ENCODE measurements at regions not wholly inside any gene's neighbourhood (a gene's known extent, or its start where the extent isn't known, plus 50 kb on each side); places are given as distances from the start of the nearest gene placed in this dataset.

DNA sequence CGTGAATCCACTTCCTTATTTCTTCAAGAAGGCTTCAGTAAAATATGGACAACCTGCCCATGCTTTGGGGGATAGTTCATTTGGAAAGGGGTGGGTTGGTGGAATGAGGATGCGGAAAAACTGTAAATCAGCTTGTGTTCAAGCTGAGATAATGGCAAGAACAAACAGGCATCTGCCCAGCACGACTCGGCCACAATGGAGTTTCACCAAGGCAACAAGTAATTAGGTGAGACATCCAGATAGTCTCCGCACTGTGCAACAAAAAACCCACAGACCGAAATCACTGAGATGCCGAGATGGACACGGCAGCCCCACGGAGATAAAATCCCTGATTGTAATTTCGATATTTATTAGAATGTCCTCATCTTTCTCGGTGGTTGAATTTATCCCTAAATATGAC lies 455.2 kb downstream of the AJAP1 start:
- H3K27ac ChIP-seq (ENCODE audit: insufficient read depth, low read depth, low read length, poor library complexity, severe bottlenecking) = no peak overlapping the region

DNA sequence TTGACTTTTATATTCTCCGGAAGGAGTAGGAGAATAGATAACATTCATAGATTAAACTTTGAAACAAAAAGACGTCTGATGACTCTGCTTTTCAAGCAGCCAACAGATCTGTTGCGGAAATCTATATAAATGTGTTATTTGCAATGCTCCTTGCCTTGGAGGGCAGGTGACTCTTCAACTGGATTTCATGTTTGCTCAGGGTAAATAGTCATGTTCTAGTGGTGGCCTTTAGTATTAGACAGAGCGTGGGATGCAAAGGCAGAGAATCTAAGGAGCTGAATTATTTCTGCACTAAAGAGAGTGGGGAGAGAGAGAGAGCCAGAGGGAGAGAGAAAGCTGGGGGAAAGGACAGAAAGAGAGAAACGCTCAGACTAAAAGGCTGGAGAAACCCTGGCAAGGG lies 454.3 kb downstream of the AJAP1 start:
- Histone ChIP-seq H3K27me3 (ENCODE audit: control insufficient read depth, insufficient read depth, low read length, poor library complexity, severe bottlenecking) (no peaks in the 10 kb centered on the region), H3K4me3 (ENCODE audit: insufficient read depth, low read depth, low read length) (no peak overlapping the region), H3K36me3 (ENCODE audit: control insufficient read depth, insufficient read depth, low read length) (no peaks in the 10 kb centered on the region), H3K27ac (ENCODE audit: insufficient read depth, low read depth, low read length, poor library complexity, severe bottlenecking) (no peak overlapping the region), H3K9me3 (ENCODE audit: control insufficient read depth, low read length) (no peaks in the 10 kb centered on the region), H3K4me1 (ENCODE audit: control insufficient read depth, insufficient read depth, low read length) (no peaks in the 10 kb centered on the region)
- WGBS, 2 experiments = 91 to 95% methylated on average over 5 of the region's 5 CpGs

More for the DNA sequence above, 455.2 kb downstream of the AJAP1 start:
- Histone ChIP-seq H3K27me3 (ENCODE audit: control insufficient read depth, insufficient read depth, low read length, poor library complexity, severe bottlenecking) (no peaks in the 10 kb centered on the region), H3K36me3 (ENCODE audit: control insufficient read depth, insufficient read depth, low read length) (no peaks in the 10 kb centered on the region), H3K4me3 (ENCODE audit: insufficient read depth, low read depth, low read length) (no peak overlapping the region), H3K9me3 (ENCODE audit: control insufficient read depth, low read length) (no peaks in the 10 kb centered on the region), H3K4me1 (ENCODE audit: control insufficient read depth, insufficient read depth, low read length) (no peaks in the 10 kb centered on the region)
- WGBS, 2 experiments = 84 to 85% methylated on average over 10 of the region's 11 CpGs

DNA sequence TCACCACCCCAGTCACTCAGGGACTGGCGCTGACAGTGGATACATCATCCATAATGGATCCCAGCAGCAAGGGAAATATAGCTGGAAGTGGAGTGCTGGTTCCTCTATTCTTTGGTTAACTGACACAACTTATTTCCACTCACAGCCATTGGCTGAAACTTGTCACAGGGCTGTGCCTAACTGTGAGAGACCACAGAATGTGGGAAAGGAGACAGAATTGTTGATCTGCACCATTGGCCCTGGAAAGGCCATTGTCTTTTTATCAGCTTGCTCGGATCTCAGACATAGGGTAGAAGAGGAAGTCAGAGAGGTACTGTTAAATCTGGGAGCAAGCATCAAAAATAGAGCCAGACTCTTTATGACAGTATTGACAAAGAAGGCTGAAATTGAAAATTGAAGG lies 451.3 kb downstream of the AJAP1 start:
- Histone ChIP-seq H3K27ac (ENCODE audit: insufficient read depth, low read depth, low read length, poor library complexity, severe bottlenecking) (no peak overlapping the region), H3K27me3 (ENCODE audit: control insufficient read depth, insufficient read depth, low read length, poor library complexity, severe bottlenecking) (no peaks in the 10 kb centered on the region), H3K36me3 (ENCODE audit: control insufficient read depth, insufficient read depth, low read length) (no peaks in the 10 kb centered on the region), H3K4me3 (ENCODE audit: insufficient read depth, low read depth, low read length) (no peak overlapping the region), H3K9me3 (ENCODE audit: control insufficient read depth, low read length) (no peaks in the 10 kb centered on the region), H3K4me1 (ENCODE audit: control insufficient read depth, insufficient read depth, low read length) (no peaks in the 10 kb centered on the region)
- WGBS, 2 experiments = 89 to 93% methylated on average over 1 to 2 of the region's 2 CpGs

GRCh38 chr1:5099558-5099957 lies 445.1 kb downstream of the AJAP1 start:
- 40 to 59% methylated on average over 2 of the region's 2 CpGs for WGBS, 2 experiments
- no peaks in the 10 kb centered on the region for H3K36me3 ChIP-seq (ENCODE audit: control insufficient read depth, insufficient read depth, low read length)
- no peaks in the 10 kb centered on the region for H3K9me3 ChIP-seq (ENCODE audit: control insufficient read depth, low read length)
- H3K4me3 ChIP-seq (ENCODE audit: insufficient read depth, low read depth, low read length) = no peak overlapping the region
- H3K27me3 ChIP-seq (ENCODE audit: control insufficient read depth, insufficient read depth, low read length, poor library complexity, severe bottlenecking) = no peaks in the 10 kb centered on the region
- no peak overlapping the region for H3K27ac ChIP-seq (ENCODE audit: insufficient read depth, low read depth, low read length, poor library complexity, severe bottlenecking)
- H3K4me1 ChIP-seq (ENCODE audit: control insufficient read depth, insufficient read depth, low read length) = no peaks in the 10 kb centered on the region

DNA sequence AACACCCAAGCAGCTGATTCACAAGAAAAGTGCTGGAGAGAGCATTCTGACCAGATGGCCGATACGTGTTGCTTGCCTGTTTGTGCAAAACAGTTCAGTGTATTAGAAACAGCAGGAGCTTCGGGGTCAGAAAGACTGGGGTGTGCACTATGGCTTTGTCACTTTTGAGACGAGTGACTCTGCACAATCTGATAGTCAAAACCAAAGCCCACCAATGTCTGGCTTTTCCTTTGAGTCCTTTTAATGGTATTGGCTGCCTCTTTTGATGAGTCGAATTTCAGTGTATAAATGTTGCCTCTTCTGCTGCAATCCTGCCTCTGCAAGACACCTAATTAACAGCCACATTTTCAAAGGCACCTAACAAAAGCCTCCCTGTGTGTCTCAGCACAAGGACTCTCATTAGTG lies 444.6 kb downstream of the AJAP1 start:
- no peaks in the 10 kb centered on the region for H3K9me3 ChIP-seq (ENCODE audit: control insufficient read depth, low read length)
- 78 to 80% methylated on average over 5 of the region's 5 CpGs for WGBS, 2 experiments
- no peak overlapping the region for H3K4me3 ChIP-seq (ENCODE audit: insufficient read depth, low read depth, low read length)
- no peaks in the 10 kb centered on the region for H3K27me3 ChIP-seq (ENCODE audit: control insufficient read depth, insufficient read depth, low read length, poor library complexity, severe bottlenecking)
- H3K4me1 ChIP-seq (ENCODE audit: control insufficient read depth, insufficient read depth, low read length) = no peaks in the 10 kb centered on the region
- no peaks in the 10 kb centered on the region for H3K36me3 ChIP-seq (ENCODE audit: control insufficient read depth, insufficient read depth, low read length)
- H3K27ac ChIP-seq (ENCODE audit: insufficient read depth, low read depth, low read length, poor library complexity, severe bottlenecking) = no peak overlapping the region

DNA sequence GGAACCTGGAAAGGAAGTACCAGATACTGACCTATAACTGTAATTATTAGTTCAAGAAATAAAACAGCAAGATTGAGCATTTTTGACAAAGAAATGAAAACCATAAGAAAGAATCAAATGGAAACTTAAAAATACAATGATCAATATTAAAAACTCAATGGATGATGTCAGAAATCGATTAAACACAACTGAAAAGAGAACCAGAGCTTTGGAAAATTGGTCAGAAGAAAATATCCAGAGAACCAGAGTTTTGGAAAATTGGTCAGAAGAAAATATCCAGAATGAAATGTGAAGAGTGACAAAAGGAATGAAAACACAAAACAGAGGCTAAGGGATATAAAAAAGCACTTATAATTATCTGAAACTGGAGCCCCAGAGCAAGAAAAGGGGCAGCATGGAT lies 438.6 kb downstream of the AJAP1 start:
- H3K27me3 ChIP-seq (ENCODE audit: control insufficient read depth, insufficient read depth, low read length, poor library complexity, severe bottlenecking) = no peaks in the 10 kb centered on the region
- no peak overlapping the region for H3K27ac ChIP-seq (ENCODE audit: insufficient read depth, low read depth, low read length, poor library complexity, severe bottlenecking)
- H3K9me3 ChIP-seq (ENCODE audit: control insufficient read depth, low read length) = peaks cover 5% of the 10 kb centered on the region
- H3K4me1 ChIP-seq (ENCODE audit: control insufficient read depth, insufficient read depth, low read length) = no peaks in the 10 kb centered on the region
- WGBS, 2 experiments = 86 to 91% methylated on average over 1 of the region's 1 CpG
- H3K36me3 ChIP-seq (ENCODE audit: control insufficient read depth, insufficient read depth, low read length) = no peaks in the 10 kb centered on the region
- H3K4me3 ChIP-seq (ENCODE audit: insufficient read depth, low read depth, low read length) = no peak overlapping the region

- WGBS, 2 experiments = 92 to 94% methylated on average over 4 of the region's 4 CpGs
- no peaks in the 10 kb centered on the region for H3K9me3 ChIP-seq (ENCODE audit: control insufficient read depth, low read length)
- no peak overlapping the region for H3K4me3 ChIP-seq (ENCODE audit: insufficient read depth, low read depth, low read length)
- H3K27me3 ChIP-seq (ENCODE audit: control insufficient read depth, insufficient read depth, low read length, poor library complexity, severe bottlenecking) = no peaks in the 10 kb centered on the region
- H3K36me3 ChIP-seq (ENCODE audit: control insufficient read depth, insufficient read depth, low read length) = no peaks in the 10 kb centered on the region
- H3K27ac ChIP-seq (ENCODE audit: insufficient read depth, low read depth, low read length, poor library complexity, severe bottlenecking) = no peak overlapping the region
- H3K4me1 ChIP-seq (ENCODE audit: control insufficient read depth, insufficient read depth, low read length) = no peaks in the 10 kb centered on the region
These were observed 430.3 kb downstream of the AJAP1 start for GRCh38 chr1:5084676-5085075.

GRCh38 chr1:5067246-5067645 lies 412.8 kb downstream of the AJAP1 start:
- Histone ChIP-seq H3K27me3 (ENCODE audit: control insufficient read depth, insufficient read depth, low read length, poor library complexity, severe bottlenecking) (no peaks in the 10 kb centered on the region), H3K27ac (ENCODE audit: insufficient read depth, low read depth, low read length, poor library complexity, severe bottlenecking) (no peak overlapping the region), H3K36me3 (ENCODE audit: control insufficient read depth, insufficient read depth, low read length) (no peaks in the 10 kb centered on the region), H3K9me3 (ENCODE audit: control insufficient read depth, low read length) (no peaks in the 10 kb centered on the region), H3K4me3 (ENCODE audit: insufficient read depth, low read depth, low read length) (no peak overlapping the region), H3K4me1 (ENCODE audit: control insufficient read depth, insufficient read depth, low read length) (no peaks in the 10 kb centered on the region)
- WGBS, 2 experiments = 63 to 70% methylated on average over 1 of the region's 1 CpG

DNA sequence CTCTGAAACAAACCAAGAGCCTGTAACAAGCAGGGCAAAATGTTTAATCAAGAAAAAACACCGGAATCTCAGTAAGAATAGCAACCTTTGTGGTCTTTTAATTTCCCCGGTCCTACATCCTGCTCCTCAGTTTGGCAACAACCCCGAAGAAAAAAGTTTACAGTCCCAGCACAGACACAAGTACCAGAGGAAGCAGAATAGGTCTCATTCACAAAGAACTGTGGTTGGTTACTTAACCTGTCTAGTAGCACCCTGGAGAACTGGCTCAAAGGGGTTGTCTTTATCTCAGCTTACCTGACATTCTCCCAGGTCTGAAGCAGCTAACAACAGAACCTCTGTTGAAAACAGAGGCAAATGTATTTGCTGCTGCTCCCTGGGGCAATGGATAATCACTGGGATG lies 399.3 kb downstream of the AJAP1 start:
- WGBS, 2 experiments = 70 to 73% methylated on average over 3 of the region's 3 CpGs

GRCh38 chr1:5029136-5029535 lies 374.7 kb downstream of the AJAP1 start:
- no peaks in the 10 kb centered on the region for H3K9me3 ChIP-seq (ENCODE audit: control insufficient read depth, low read length)
- H3K27ac ChIP-seq (ENCODE audit: insufficient read depth, low read depth, low read length, poor library complexity, severe bottlenecking) = no peak overlapping the region
- H3K36me3 ChIP-seq (ENCODE audit: control insufficient read depth, insufficient read depth, low read length) = no peaks in the 10 kb centered on the region
- WGBS, 2 experiments = 90 to 100% methylated on average over 1 to 2 of the region's 2 CpGs
- no peaks in the 10 kb centered on the region for H3K27me3 ChIP-seq (ENCODE audit: control insufficient read depth, insufficient read depth, low read length, poor library complexity, severe bottlenecking)
- H3K4me3 ChIP-seq (ENCODE audit: insufficient read depth, low read depth, low read length) = no peak overlapping the region
- no peaks in the 10 kb centered on the region for H3K4me1 ChIP-seq (ENCODE audit: control insufficient read depth, insufficient read depth, low read length)

More for the DNA sequence above, 399.3 kb downstream of the AJAP1 start:
- H3K36me3 ChIP-seq (ENCODE audit: control insufficient read depth, insufficient read depth, low read length) = no peaks in the 10 kb centered on the region
- H3K27ac ChIP-seq (ENCODE audit: insufficient read depth, low read depth, low read length, poor library complexity, severe bottlenecking) = no peak overlapping the region
- H3K9me3 ChIP-seq (ENCODE audit: control insufficient read depth, low read length) = peaks cover 2% of the 10 kb centered on the region
- no peak overlapping the region for H3K4me3 ChIP-seq (ENCODE audit: insufficient read depth, low read depth, low read length)
- peaks cover 7% of the 10 kb centered on the region for H3K4me1 ChIP-seq (ENCODE audit: control insufficient read depth, insufficient read depth, low read length)
- H3K27me3 ChIP-seq (ENCODE audit: control insufficient read depth, insufficient read depth, low read length, poor library complexity, severe bottlenecking) = no peaks in the 10 kb centered on the region

DNA sequence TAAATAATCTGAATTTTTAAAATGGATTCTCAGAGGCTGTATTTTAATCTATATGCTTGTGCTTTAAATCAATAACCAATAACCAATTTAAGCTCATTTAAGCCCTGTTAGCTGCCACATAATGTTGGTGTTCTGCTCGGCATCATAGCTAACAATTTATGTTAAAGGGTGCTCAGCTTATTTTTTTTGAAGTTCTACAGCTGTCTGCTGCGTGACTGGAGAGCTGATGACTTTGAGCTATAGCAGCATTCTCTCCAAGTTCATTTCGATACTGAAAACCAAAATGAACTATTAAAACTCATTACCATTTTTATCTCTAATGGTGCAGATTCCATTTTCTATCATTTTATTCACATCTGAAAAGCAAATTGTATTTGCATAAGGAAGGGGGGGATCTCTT lies 357.8 kb downstream of the AJAP1 start:
- Histone ChIP-seq H3K4me3 (ENCODE audit: insufficient read depth, low read depth, low read length) (no peak overlapping the region), H3K4me1 (ENCODE audit: control insufficient read depth, insufficient read depth, low read length) (peaks cover 6% of the 10 kb centered on the region), H3K36me3 (ENCODE audit: control insufficient read depth, insufficient read depth, low read length) (no peaks in the 10 kb centered on the region), H3K27ac (ENCODE audit: insufficient read depth, low read depth, low read length, poor library complexity, severe bottlenecking) (no peak overlapping the region), H3K9me3 (ENCODE audit: control insufficient read depth, low read length) (no peaks in the 10 kb centered on the region), H3K27me3 (ENCODE audit: control insufficient read depth, insufficient read depth, low read length, poor library complexity, severe bottlenecking) (no peaks in the 10 kb centered on the region)
- 87 to 91% methylated on average over 3 of the region's 3 CpGs for WGBS, 2 experiments

Measured in ectodermal cell (in vitro differentiated cells).